SK-N-SH (cell line): ENCODE measurements at regions not wholly inside any gene's neighbourhood (a gene's known extent, or its start where the extent isn't known, plus 50 kb on each side); places are given as distances from the start of the nearest gene placed in this dataset.

Source experiments
- CTCF ChIA-PET: fragments of 300-600, 350-600 bp; formaldehyde crosslinking; extraction: SDS; loops from one replicate; lab custom pipeline; 2021; lab: Yijun Ruan, JAX
- POLR2A ChIA-PET: fragments of 350-600 bp; sonication (Branson Sonifier 250); formaldehyde crosslinking; extraction: SDS; loops from one replicate; lab custom pipeline; 2020; ENCODE audit warnings: antibody characterized with exemption, inconsistent platforms; lab: Yijun Ruan, JAX
- DNase-seq: peaks from one replicate; pipeline ENCODE4 v3.0.0; 2012
- H2AFZ ChIP-seq: fragments of 200-600 bp; sonication (generic); 2 replicates; pipeline ENCODE4 v1.8.1; 2016; ENCODE audit warnings: antibody characterized with exemption, mild to moderate bottlenecking, low read depth
- H3F3A ChIP-seq: fragments of 200-600 bp; sonication (generic); replicated peaks from 2 replicates; pipeline ENCODE3; 2016; ENCODE audit warnings: antibody characterized with exemption, mild to moderate bottlenecking; ENCODE audit not compliant: insufficient read depth
- H3K27ac ChIP-seq, 2 experiments: fragments of 200-500 bp in 1 of 2; fragments of 200-600 bp in 1 of 2; sonication (Bioruptor generic) in 1 of 2; sonication (generic), shearing (Covaris generic) in 1 of 2; 2 replicates each; pipeline versions ENCODE4 v1.5.1 to v1.6.1; 2014 to 2016; ENCODE audit warnings: low read depth in 2 of 2, inconsistent platforms in 1 of 2, low read length in 1 of 2, mild to moderate bottlenecking in 1 of 2, mixed read lengths in 1 of 2
- H3K27me3 ChIP-seq: fragments of 200-600 bp; sonication (generic), shearing (Covaris generic); 2 replicates; pipeline ENCODE4 v1.6.1; 2016; ENCODE audit warnings: mixed run types; ENCODE audit not compliant: insufficient read depth
- H3K36me3 ChIP-seq, 2 experiments: fragments of 200-500 bp in 1 of 2; fragments of 200-600 bp in 1 of 2; sonication (Bioruptor generic) in 1 of 2; sonication (generic) in 1 of 2; replicated peaks in 1 of 2; 2 replicates each; pipeline versions ENCODE3 to v1.5.1; 2014 to 2016; ENCODE audit warnings: low read length in 1 of 2, mild to moderate bottlenecking in 1 of 2; ENCODE audit not compliant: insufficient read depth in 2 of 2, control insufficient read depth in 1 of 2
- H3K4me1 ChIP-seq, 2 experiments: fragments of 200-500 bp in 1 of 2; fragments of 200-600 bp in 1 of 2; sonication (Bioruptor generic) in 1 of 2; sonication (generic), shearing (Covaris generic) in 1 of 2; 2 replicates each; pipeline versions ENCODE4 v1.5.1 to v1.6.1; 2014 to 2016; ENCODE audit warnings: low read depth in 1 of 2, low read length in 1 of 2, mixed run types in 1 of 2; ENCODE audit not compliant: insufficient read depth in 2 of 2, control insufficient read depth in 1 of 2
- H3K4me2 ChIP-seq: fragments of 200-600 bp; sonication (generic), shearing (Covaris generic); 2 replicates; pipeline ENCODE4 v1.6.1; 2017; ENCODE audit warnings: mixed run types
- H3K4me3 ChIP-seq, 2 experiments: fragments of 200-500 bp in 1 of 2; fragments of 200-600 bp in 1 of 2; sonication (Bioruptor generic) in 1 of 2; sonication (generic), shearing (Covaris generic) in 1 of 2; 2 replicates each; pipeline versions ENCODE4 v1.5.1 to v1.8.1; 2014 to 2016; ENCODE audit warnings: low read depth in 2 of 2, inconsistent platforms in 1 of 2, low read length in 1 of 2, mild to moderate bottlenecking in 1 of 2, mixed read lengths in 1 of 2, moderate library complexity in 1 of 2
- H3K79me2 ChIP-seq: fragments of 200-600 bp; sonication (generic); 2 replicates; pipeline ENCODE4 v1.8.1; 2017; ENCODE audit warnings: mild to moderate bottlenecking; ENCODE audit not compliant: insufficient read depth
- H3K9ac ChIP-seq: fragments of 200-600 bp; sonication (generic); 2 replicates; pipeline ENCODE4 v1.6.1; 2017; ENCODE audit warnings: mixed run types
- H3K9me2 ChIP-seq: fragments of 200-600 bp; sonication (generic); 2 replicates; pipeline ENCODE4 v1.6.1; 2017; ENCODE audit warnings: mixed run types
- H3K9me3 ChIP-seq: fragments of 200-600 bp; sonication (generic); 2 replicates; pipeline ENCODE4 v1.6.1; 2017; ENCODE audit warnings: mixed run types, mild to moderate bottlenecking, moderate library complexity
- H4K20me1 ChIP-seq: fragments of 200-600 bp; sonication (generic); 2 replicates; pipeline ENCODE4 v1.6.1; 2017; ENCODE audit warnings: mild to moderate bottlenecking, mixed run types; ENCODE audit not compliant: insufficient read depth
- FOSL2 ChIP-seq: IDR thresholded peaks from 2 replicates; pipeline ENCODE4 v1.4.0; 2012; ENCODE audit warnings: low read depth, mild to moderate bottlenecking, moderate library complexity, borderline replicate concordance
- FOXJ3 ChIP-seq: sonication (generic); formaldehyde crosslinking; IDR thresholded peaks from 2 replicates; pipeline ENCODE4 v1.5.1; 2020; ENCODE audit warnings: mild to moderate bottlenecking, missing genetic modification reagents
- FOXM1 ChIP-seq: IDR thresholded peaks from 2 replicates; pipeline ENCODE4 v1.4.0; 2012; ENCODE audit warnings: low read depth, mild to moderate bottlenecking
- GATA2 ChIP-seq: sonication (generic); formaldehyde crosslinking; IDR thresholded peaks from 2 replicates; pipeline ENCODE4 v1.5.0; 2020; ENCODE audit warnings: mild to moderate bottlenecking, missing genetic modification reagents
- MEF2A ChIP-seq: IDR thresholded peaks from 2 replicates; pipeline ENCODE4 v1.4.0; 2012; ENCODE audit warnings: low read depth, borderline replicate concordance
- MXI1 ChIP-seq: IDR thresholded peaks from 2 replicates; pipeline ENCODE4 v1.6.1; 2012; ENCODE audit warnings: mild to moderate bottlenecking, low read depth, low read length, improper control_type of control experiment
- NFIC ChIP-seq: IDR thresholded peaks from 2 replicates; pipeline ENCODE4 v1.4.0; 2012; ENCODE audit warnings: borderline replicate concordance
- NRF1 ChIP-seq: IDR thresholded peaks from 2 replicates; pipeline ENCODE4 v1.6.1; 2012; ENCODE audit warnings: low read depth, mild to moderate bottlenecking, low read length
- POLR2AphosphoS5 ChIP-seq: IDR thresholded peaks from 2 replicates; pipeline ENCODE4 v1.6.1; 2012; ENCODE audit warnings: low read depth, low read length
- RAD21 ChIP-seq: IDR thresholded peaks from 2 replicates; pipeline ENCODE4 v1.6.1; 2012; ENCODE audit warnings: mild to moderate bottlenecking, low read length
- RCOR1 ChIP-seq: fragments of 150-350 bp; IDR thresholded peaks from 2 replicates; pipeline ENCODE4 v1.6.1; 2017; ENCODE audit warnings: antibody characterized with exemption, low read length
- RXRA ChIP-seq: IDR thresholded peaks from 2 replicates; pipeline ENCODE4 v1.4.0; 2012; ENCODE audit warnings: low read depth, mild to moderate bottlenecking, borderline replicate concordance
- SIN3A ChIP-seq: IDR thresholded peaks from 2 replicates; pipeline ENCODE4 v1.6.1; 2012; ENCODE audit warnings: low read depth, mild to moderate bottlenecking, low read length, moderate library complexity, borderline replicate concordance
- TAF1 ChIP-seq: IDR thresholded peaks from 2 replicates; pipeline ENCODE4 v1.6.1; 2012; ENCODE audit warnings: low read depth, mild to moderate bottlenecking, low read length, moderate library complexity, borderline replicate concordance
- YY1 ChIP-seq: IDR thresholded peaks from 2 replicates; pipeline ENCODE4 v1.4.0; 2012; ENCODE audit warnings: low read depth, mild to moderate bottlenecking
- WGBS: methylation state at CpG from one replicate; pipeline ENCODE4 v1.1.6; 2017; ENCODE audit warnings: low lambda C conversion rate; 5-methylcytosine and 5-hydroxymethylcytosine counted together
- TF ChIP-seq, protein P1 (sequence below): fragments of 150-350 bp; IDR thresholded peaks from 2 replicates; pipeline ENCODE4 v1.6.1; 2017; ENCODE audit warnings: antibody characterized with exemption, low read length, low read depth, borderline replicate concordance
- TF ChIP-seq, protein P2 (sequence below): IDR thresholded peaks from 2 replicates; pipeline ENCODE4 v1.4.0; 2012; ENCODE audit warnings: low read depth
- TF ChIP-seq, protein P3 (sequence below): IDR thresholded peaks from 2 replicates; pipeline ENCODE4 v1.4.0; 2012; ENCODE audit warnings: low read depth, borderline replicate concordance
- TF ChIP-seq, protein P4 (sequence below): IDR thresholded peaks from 2 replicates; pipeline ENCODE4 v1.6.1; 2012; ENCODE audit warnings: mild to moderate bottlenecking, low read depth, low read length, moderate library complexity

DNA sequence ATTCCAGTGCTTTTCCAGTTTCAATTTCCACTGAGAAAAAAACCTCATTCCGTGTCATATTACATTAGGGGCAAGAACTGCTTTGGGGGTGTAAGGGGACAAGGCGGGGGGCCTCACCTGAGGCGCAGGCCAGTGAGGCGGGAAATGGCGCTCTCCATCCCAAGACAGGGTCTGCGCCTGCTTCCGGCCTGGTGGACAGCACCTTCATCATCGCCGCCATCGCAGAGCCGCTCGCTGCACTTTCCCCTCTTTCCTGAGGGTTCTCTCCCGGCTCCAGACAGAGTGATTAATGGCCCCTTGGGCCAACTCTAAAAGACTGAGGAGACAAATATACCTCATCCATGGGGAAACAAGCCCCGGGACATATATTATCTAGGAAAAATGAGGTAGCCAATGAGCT is 270.0 kb upstream of the SOX4 start:
- no peak overlapping the region for H3K9ac ChIP-seq
- H3K4me3 ChIP-seq: no peak overlapping the region
- no peaks in the 10 kb centered on the region for H3K9me2 ChIP-seq
- no peaks in the 10 kb centered on the region for H3K36me3 ChIP-seq
- POLR2A ChIA-PET: no interaction called here
- TF ChIP-seq POLR2AphosphoS5: no peak
- TF ChIP-seq, protein P1, sequence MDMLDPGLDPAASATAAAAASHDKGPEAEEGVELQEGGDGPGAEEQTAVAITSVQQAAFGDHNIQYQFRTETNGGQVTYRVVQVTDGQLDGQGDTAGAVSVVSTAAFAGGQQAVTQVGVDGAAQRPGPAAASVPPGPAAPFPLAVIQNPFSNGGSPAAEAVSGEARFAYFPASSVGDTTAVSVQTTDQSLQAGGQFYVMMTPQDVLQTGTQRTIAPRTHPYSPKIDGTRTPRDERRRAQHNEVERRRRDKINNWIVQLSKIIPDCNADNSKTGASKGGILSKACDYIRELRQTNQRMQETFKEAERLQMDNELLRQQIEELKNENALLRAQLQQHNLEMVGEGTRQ: no peak
- TF ChIP-seq NRF1: no peak
- TF ChIP-seq RCOR1: no peak
- TF ChIP-seq, protein P2, sequence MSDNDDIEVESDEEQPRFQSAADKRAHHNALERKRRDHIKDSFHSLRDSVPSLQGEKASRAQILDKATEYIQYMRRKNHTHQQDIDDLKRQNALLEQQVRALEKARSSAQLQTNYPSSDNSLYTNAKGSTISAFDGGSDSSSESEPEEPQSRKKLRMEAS: no peak
- TF ChIP-seq NFIC: no peak
- TF ChIP-seq RXRA: no peak
- no peak for TF ChIP-seq FOXM1
- no peak for TF ChIP-seq FOXJ3 (CRISPR knock-in tag)
- no peak for TF ChIP-seq MEF2A
- no peak for TF ChIP-seq MXI1
- TF ChIP-seq, protein P3, sequence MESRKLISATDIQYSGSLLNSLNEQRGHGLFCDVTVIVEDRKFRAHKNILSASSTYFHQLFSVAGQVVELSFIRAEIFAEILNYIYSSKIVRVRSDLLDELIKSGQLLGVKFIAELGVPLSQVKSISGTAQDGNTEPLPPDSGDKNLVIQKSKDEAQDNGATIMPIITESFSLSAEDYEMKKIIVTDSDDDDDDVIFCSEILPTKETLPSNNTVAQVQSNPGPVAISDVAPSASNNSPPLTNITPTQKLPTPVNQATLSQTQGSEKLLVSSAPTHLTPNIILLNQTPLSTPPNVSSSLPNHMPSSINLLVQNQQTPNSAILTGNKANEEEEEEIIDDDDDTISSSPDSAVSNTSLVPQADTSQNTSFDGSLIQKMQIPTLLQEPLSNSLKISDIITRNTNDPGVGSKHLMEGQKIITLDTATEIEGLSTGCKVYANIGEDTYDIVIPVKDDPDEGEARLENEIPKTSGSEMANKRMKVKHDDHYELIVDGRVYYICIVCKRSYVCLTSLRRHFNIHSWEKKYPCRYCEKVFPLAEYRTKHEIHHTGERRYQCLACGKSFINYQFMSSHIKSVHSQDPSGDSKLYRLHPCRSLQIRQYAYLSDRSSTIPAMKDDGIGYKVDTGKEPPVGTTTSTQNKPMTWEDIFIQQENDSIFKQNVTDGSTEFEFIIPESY: no peak
- TF ChIP-seq FOSL2: no peak
- no peak for TF ChIP-seq YY1
- no peak for TF ChIP-seq SIN3A
- no peaks in the 10 kb centered on the region for H3F3A ChIP-seq
- no peak overlapping the region for H2AFZ ChIP-seq
- no peaks in the 10 kb centered on the region for H4K20me1 ChIP-seq
- no peaks in the 10 kb centered on the region for H3K4me1 ChIP-seq
- H3K79me2 ChIP-seq: no peaks in the 10 kb centered on the region
- no peak overlapping the region for H3K4me2 ChIP-seq
- CTCF ChIA-PET: no interaction called here
- no peak for DNase-seq
- no peaks in the 10 kb centered on the region for H3K27me3 ChIP-seq
- 94% methylated on average over 14 of the region's 14 CpGs for WGBS
- no peaks in the 10 kb centered on the region for H3K9me3 ChIP-seq
- H3K27ac ChIP-seq: no peak overlapping the region

DNA sequence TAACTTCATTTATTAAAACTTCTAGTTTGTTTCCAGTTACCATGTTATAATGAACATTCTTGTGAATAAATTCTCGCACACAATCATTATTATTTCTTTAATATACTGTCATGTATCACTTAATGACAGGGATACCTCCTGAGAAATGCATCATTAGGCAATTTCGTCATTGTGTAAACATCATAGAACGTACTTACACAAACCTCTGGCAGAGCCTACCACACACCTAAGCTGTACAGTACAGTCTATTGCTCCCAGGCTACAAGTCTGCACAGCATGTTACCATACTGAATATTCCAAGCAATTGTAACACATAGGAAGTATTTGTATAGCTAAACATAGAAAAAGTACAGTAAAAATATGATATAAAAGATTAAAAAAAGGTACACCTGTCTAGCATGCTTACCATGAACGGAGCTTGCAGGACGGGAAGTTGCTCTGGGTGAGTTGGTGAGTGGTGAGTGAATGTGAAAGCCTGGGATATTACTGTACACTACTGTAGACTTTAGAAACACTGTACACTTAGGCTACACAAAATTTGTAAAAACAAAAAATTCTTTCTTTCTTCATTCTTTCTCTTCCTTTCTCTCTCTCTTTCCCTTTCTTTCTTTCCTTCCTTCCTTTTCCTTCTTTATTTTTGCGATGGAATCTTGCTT is 268.2 kb upstream of the SOX4 start:
- Histone ChIP-seq H3K4me3 (no peak overlapping the region), H3K9me3 (no peaks in the 10 kb centered on the region), H3K9ac (no peak overlapping the region), H3K27ac (no peak overlapping the region), H4K20me1 (no peaks in the 10 kb centered on the region), H2AFZ (no peak overlapping the region), H3K79me2 (no peaks in the 10 kb centered on the region), H3K36me3 (no peaks in the 10 kb centered on the region), H3K4me2 (no peak overlapping the region), H3K4me1 (no peaks in the 10 kb centered on the region), H3F3A (no peaks in the 10 kb centered on the region), H3K9me2 (no peaks in the 10 kb centered on the region), H3K27me3 (no peaks in the 10 kb centered on the region)
- POLR2A ChIA-PET: no interaction called here
- 82% methylated on average over 6 of the region's 6 CpGs for WGBS
- no peak for DNase-seq
- CTCF ChIA-PET: no interaction called here
- no peak for TF ChIP-seq RAD21
- TF ChIP-seq TAF1: no peak
- TF ChIP-seq, protein P3: no peak
- TF ChIP-seq FOXJ3 (CRISPR knock-in tag): no peak
- no peak for TF ChIP-seq MXI1
- no peak for TF ChIP-seq GATA2 (CRISPR knock-in tag)
- TF ChIP-seq FOXM1: no peak
- no peak for TF ChIP-seq MEF2A
- no peak for TF ChIP-seq RCOR1
- TF ChIP-seq, protein P4, sequence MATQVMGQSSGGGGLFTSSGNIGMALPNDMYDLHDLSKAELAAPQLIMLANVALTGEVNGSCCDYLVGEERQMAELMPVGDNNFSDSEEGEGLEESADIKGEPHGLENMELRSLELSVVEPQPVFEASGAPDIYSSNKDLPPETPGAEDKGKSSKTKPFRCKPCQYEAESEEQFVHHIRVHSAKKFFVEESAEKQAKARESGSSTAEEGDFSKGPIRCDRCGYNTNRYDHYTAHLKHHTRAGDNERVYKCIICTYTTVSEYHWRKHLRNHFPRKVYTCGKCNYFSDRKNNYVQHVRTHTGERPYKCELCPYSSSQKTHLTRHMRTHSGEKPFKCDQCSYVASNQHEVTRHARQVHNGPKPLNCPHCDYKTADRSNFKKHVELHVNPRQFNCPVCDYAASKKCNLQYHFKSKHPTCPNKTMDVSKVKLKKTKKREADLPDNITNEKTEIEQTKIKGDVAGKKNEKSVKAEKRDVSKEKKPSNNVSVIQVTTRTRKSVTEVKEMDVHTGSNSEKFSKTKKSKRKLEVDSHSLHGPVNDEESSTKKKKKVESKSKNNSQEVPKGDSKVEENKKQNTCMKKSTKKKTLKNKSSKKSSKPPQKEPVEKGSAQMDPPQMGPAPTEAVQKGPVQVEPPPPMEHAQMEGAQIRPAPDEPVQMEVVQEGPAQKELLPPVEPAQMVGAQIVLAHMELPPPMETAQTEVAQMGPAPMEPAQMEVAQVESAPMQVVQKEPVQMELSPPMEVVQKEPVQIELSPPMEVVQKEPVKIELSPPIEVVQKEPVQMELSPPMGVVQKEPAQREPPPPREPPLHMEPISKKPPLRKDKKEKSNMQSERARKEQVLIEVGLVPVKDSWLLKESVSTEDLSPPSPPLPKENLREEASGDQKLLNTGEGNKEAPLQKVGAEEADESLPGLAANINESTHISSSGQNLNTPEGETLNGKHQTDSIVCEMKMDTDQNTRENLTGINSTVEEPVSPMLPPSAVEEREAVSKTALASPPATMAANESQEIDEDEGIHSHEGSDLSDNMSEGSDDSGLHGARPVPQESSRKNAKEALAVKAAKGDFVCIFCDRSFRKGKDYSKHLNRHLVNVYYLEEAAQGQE: no peak
- TF ChIP-seq POLR2AphosphoS5: no peak
